ENCODE measurements at regions not wholly inside any gene's neighbourhood (a gene's known extent, or its start where the extent isn't known, plus 50 kb on each side); places are given as distances from the start of the nearest gene placed in this dataset.

GRCh38 chr5:124644138-124644537 is 102.3 kb downstream of the ZNF608 start (continued):
- TF ChIP-seq USF1 (CRISPR knock-in tag; IDR thresholded peaks at IDR 0.05) (no peak), FOSL1 (tag; conservative IDR thresholded peaks at IDR 0.05) (peak; percentile 78), ZNF318 (IDR thresholded peaks at IDR 0.05; ENCODE audit: borderline replicate concordance in 1 of 2, low read depth in 1 of 2) (no peak), TSC22D4 (tag; IDR thresholded peaks at IDR 0.05) (no peak), RCOR1 (IDR thresholded peaks at IDR 0.05; ENCODE audit: borderline replicate concordance in 1 of 2, low read depth in 2 of 2, low read length in 2 of 2) (peak in 1 of 2 experiments; percentile 46; a peak in 1 of 4 replicates), ZNF551 (CRISPR knock-in tag; IDR thresholded peaks at IDR 0.05) (no peak), CUX1 (CRISPR knock-in tag; IDR thresholded peaks at IDR 0.05) (no peak), ZNF436 (CRISPR knock-in tag; IDR thresholded peaks at IDR 0.05) (no peak), RB1 (IDR thresholded peaks at IDR 0.05; ENCODE audit: low read depth) (no peak), ZNF134 (CRISPR knock-in tag; conservative IDR thresholded peaks at IDR 0.05) (no peak), HNRNPH1 (optimal IDR thresholded peaks at IDR 0.05; ENCODE audit: low read depth, low read length) (no peak), ZBTB33 (CRISPR knock-in tag; IDR thresholded peaks at IDR 0.05) (no peak)

Data from K562 (cell line).